PC-9 (cell line): ENCODE measurements at regions not wholly inside any gene's neighbourhood (a gene's known extent, or its start where the extent isn't known, plus 50 kb on each side); places are given as distances from the start of the nearest gene placed in this dataset.

Experiments used
- EZH2 ChIP-seq: fragments of 200-600 bp; sonication (generic); IDR thresholded peaks from 2 replicates; pipeline ENCODE4 v1.8.0; 2017; ENCODE audit warnings: antibody characterized with exemption, low read depth
- TF ChIP-seq, protein P1 (sequence below): fragments of 200-600 bp; sonication (generic); conservative IDR thresholded peaks from 2 replicates; pipeline ENCODE4 v1.6.1; 2017; ENCODE audit warnings: mixed run types, antibody characterized with exemption, mild to moderate bottlenecking, moderate library complexity

DNA sequence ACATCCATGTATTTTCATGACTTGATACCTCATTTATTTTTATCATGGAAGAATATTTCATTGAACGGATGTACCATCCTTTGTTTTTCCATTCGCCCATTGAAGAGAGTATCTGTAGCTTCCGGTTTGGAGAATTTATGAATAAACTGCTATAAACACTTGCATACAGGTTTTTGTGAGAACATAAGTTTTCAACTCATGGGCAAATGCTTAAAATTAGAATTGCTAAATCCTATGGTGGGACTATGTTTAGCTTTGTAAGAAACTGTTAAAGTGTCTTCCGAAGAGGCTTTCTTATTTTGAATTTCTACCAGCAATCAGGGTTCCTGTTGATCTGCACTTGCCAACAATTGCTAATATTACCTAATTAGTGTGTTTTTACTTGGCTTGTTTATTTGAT, 938.9 kb downstream of the TDRD15 start:
- TF ChIP-seq, protein P1, sequence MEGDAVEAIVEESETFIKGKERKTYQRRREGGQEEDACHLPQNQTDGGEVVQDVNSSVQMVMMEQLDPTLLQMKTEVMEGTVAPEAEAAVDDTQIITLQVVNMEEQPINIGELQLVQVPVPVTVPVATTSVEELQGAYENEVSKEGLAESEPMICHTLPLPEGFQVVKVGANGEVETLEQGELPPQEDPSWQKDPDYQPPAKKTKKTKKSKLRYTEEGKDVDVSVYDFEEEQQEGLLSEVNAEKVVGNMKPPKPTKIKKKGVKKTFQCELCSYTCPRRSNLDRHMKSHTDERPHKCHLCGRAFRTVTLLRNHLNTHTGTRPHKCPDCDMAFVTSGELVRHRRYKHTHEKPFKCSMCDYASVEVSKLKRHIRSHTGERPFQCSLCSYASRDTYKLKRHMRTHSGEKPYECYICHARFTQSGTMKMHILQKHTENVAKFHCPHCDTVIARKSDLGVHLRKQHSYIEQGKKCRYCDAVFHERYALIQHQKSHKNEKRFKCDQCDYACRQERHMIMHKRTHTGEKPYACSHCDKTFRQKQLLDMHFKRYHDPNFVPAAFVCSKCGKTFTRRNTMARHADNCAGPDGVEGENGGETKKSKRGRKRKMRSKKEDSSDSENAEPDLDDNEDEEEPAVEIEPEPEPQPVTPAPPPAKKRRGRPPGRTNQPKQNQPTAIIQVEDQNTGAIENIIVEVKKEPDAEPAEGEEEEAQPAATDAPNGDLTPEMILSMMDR, result no peak
- no peak for TF ChIP-seq EZH2
